Right atrium auricular region (tissue), 2 donors: ENCODE measurements at regions not wholly inside any gene's neighbourhood (a gene's known extent, or its start where the extent isn't known, plus 50 kb on each side); places are given as distances from the start of the nearest gene placed in this dataset.

Experiments
- DNase-seq: peaks from one replicate; pipeline ENCODE4 v3.0.0-alpha.2; 2019; ENCODE audit warnings: low spot score
- H3K27ac ChIP-seq, 2 donors: fragments of 200-600 bp; sonication (generic); 1 replicate in 1 of 2; 2 replicates in 1 of 2; pipeline ENCODE4 v1.5.1; 2016 to 2019
- H3K27me3 ChIP-seq, 2 donors: fragments of 200-600 bp; sonication (generic); one replicate each; pipeline versions ENCODE4 v1.5.1 to v1.6.0; 2017 to 2019
- H3K36me3 ChIP-seq: fragments of 200-600 bp; sonication (generic); one replicate; pipeline ENCODE4 v1.5.1; 2016
- H3K4me1 ChIP-seq, 2 donors: fragments of 200-600 bp; sonication (generic); one replicate each; pipeline versions ENCODE4 v1.5.1 to v1.6.0; 2017 to 2019
- H3K4me3 ChIP-seq, 2 donors: fragments of 200-600 bp; sonication (generic); 1 replicate in 1 of 2; 2 replicates in 1 of 2; pipeline ENCODE4 v1.5.1; 2017 to 2019; ENCODE audit warnings: mild to moderate bottlenecking in 1 of 2, moderate library complexity in 1 of 2
- H3K9me3 ChIP-seq, 2 donors: fragments of 200-600 bp; sonication (generic); one replicate each; pipeline ENCODE4 v1.5.1; 2019
- CTCF ChIP-seq, 2 donors: fragments of 200-600 bp; sonication (generic); IDR thresholded peaks; one replicate each; pipeline ENCODE4 v1.5.1; 2019; ENCODE audit warnings: antibody characterized with exemption in 2 of 2

GRCh38 chr6:100173211-100173610 lies 179.2 kb upstream of the MCHR2 start:
- DNase-seq, result no peak
- no peak for TF ChIP-seq CTCF (IDR thresholded peaks at IDR 0.05)
- H3K27me3 ChIP-seq, result no peaks in the 10 kb centered on the region

GRCh38 chr6:100172322-100172713 lies 178.3 kb upstream of the MCHR2 start:
- H3K9me3 ChIP-seq, result no peaks in the 10 kb centered on the region
- H3K27ac ChIP-seq, result no peak overlapping the region
- DNase-seq, result no peak
- TF ChIP-seq CTCF (IDR thresholded peaks at IDR 0.05), result no peak
- no peaks in the 10 kb centered on the region for H3K27me3 ChIP-seq
- H3K4me3 ChIP-seq, result no peak overlapping the region
- peaks cover 0 to 4% of the 10 kb centered on the region in 2 donors for H3K4me1 ChIP-seq
- H3K36me3 ChIP-seq, result no peaks in the 10 kb centered on the region

More at GRCh38 chr6:100173211-100173610, 179.2 kb upstream of the MCHR2 start:
- Histone ChIP-seq H3K27ac (no peak overlapping the region), H3K4me3 (no peak overlapping the region), H3K4me1 (peaks cover 0 to 5% of the 10 kb centered on the region in 2 donors), H3K36me3 (no peaks in the 10 kb centered on the region), H3K9me3 (no peaks in the 10 kb centered on the region)

DNA sequence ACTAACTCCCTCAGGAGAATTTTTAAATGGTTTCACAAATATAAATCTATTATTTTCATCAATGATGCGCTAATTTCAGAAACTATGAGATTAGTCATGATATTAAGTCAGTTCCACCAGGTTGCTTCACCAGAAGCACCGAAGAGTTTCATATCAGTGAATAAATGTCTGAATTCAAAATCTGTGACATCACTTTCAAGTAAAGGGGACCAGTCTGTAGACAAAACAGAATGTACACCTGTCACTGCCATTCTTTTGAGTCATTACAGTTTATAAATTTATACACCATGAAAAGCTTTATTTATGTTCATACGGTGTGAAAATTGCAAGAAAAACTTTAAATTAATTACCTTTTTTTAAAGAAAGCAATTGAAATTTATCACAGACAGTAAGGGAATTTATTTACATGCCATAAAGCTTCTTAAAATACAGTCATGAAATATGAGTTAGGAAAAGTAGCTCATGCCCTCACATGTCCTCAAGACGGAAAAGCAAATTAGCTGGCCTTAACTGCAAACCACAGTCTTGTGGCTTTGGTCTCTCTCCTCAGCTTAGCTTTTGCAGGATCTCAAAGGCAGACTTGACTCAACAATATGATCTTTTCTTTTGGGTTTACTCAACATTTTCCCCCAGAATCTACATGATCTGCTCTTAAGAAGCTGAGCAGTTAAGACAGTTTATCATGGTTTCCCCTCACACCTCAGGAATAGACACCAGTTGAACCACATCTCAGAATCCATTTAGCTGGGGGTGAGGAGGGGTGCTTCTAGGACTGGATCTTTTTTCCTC lies 177.7 kb upstream of the MCHR2 start:
- H3K9me3 ChIP-seq, result no peaks in the 10 kb centered on the region
- no peak overlapping the region for H3K4me3 ChIP-seq
- no peak for TF ChIP-seq CTCF (IDR thresholded peaks at IDR 0.05)
- H3K36me3 ChIP-seq, result no peaks in the 10 kb centered on the region
- no peak for DNase-seq
- H3K27ac ChIP-seq, result no peak overlapping the region
- H3K4me1 ChIP-seq, result no peaks in the 10 kb centered on the region
- H3K27me3 ChIP-seq, result no peaks in the 10 kb centered on the region

- Histone ChIP-seq H3K4me1 (no peaks in the 10 kb centered on the region), H3K36me3 (no peaks in the 10 kb centered on the region), H3K27me3 (no peaks in the 10 kb centered on the region), H3K9me3 (no peaks in the 10 kb centered on the region), H3K4me3 (no peak overlapping the region), H3K27ac (no peak overlapping the region)
- no peak for TF ChIP-seq CTCF (IDR thresholded peaks at IDR 0.05)
- no peak for DNase-seq
Observed at GRCh38 chr6:100168148-100168547, 174.1 kb upstream of the MCHR2 start.

- H3K27ac ChIP-seq, result no peak overlapping the region
- no peaks in the 10 kb centered on the region for H3K27me3 ChIP-seq
- H3K4me1 ChIP-seq, result no peaks in the 10 kb centered on the region
- TF ChIP-seq CTCF (IDR thresholded peaks at IDR 0.05), result no peak
- H3K9me3 ChIP-seq, result no peaks in the 10 kb centered on the region
- DNase-seq, result no peak
- H3K4me3 ChIP-seq, result no peak overlapping the region
- no peaks in the 10 kb centered on the region for H3K36me3 ChIP-seq
Observed at GRCh38 chr6:100167585-100167984, 173.6 kb upstream of the MCHR2 start.

- Histone ChIP-seq H3K27ac (no peak overlapping the region), H3K4me3 (no peak overlapping the region), H3K27me3 (no peaks in the 10 kb centered on the region), H3K36me3 (no peaks in the 10 kb centered on the region), H3K4me1 (no peaks in the 10 kb centered on the region), H3K9me3 (no peaks in the 10 kb centered on the region)
- TF ChIP-seq CTCF (IDR thresholded peaks at IDR 0.05), result no peak
- DNase-seq, result no peak
Observed at GRCh38 chr6:100166956-100167355, 172.9 kb upstream of the MCHR2 start.
